Skeletal muscle tissue (tissue), 3 donors: ENCODE measurements at regions not wholly inside any gene's neighbourhood (a gene's known extent, or its start where the extent isn't known, plus 50 kb on each side); places are given as distances from the start of the nearest gene placed in this dataset.

ENCODE experiments used
- H3K27ac ChIP-seq: one replicate; pipeline ENCODE4 v1.7.0; 2013; ENCODE audit warnings: mild to moderate bottlenecking, low read depth, low read length, inconsistent platforms
- H3K27me3 ChIP-seq, 3 donors: one replicate each; pipeline ENCODE4 v1.7.0; 2013; ENCODE audit warnings: low read length in 3 of 3; ENCODE audit not compliant: control insufficient read depth in 3 of 3, insufficient read depth in 3 of 3
- H3K36me3 ChIP-seq, 3 donors: one replicate each; pipeline ENCODE4 v1.7.0; 2013; ENCODE audit warnings: low read length in 3 of 3; ENCODE audit not compliant: control insufficient read depth in 3 of 3, insufficient read depth in 3 of 3
- H3K4me1 ChIP-seq, 3 donors: one replicate each; pipeline ENCODE4 v1.7.0; 2013; ENCODE audit warnings: low read length in 3 of 3, mild to moderate bottlenecking in 3 of 3; ENCODE audit not compliant: control insufficient read depth in 3 of 3, insufficient read depth in 3 of 3
- H3K4me3 ChIP-seq, 3 donors: one replicate each; pipeline ENCODE4 v1.7.0; 2013; ENCODE audit warnings: low read length in 3 of 3
- H3K9ac ChIP-seq, 3 donors: one replicate each; pipeline ENCODE4 v1.7.0; 2013; ENCODE audit warnings: low read length in 3 of 3, mild to moderate bottlenecking in 3 of 3, moderate library complexity in 2 of 3, low read depth in 1 of 3
- H3K9me3 ChIP-seq, 3 donors: one replicate each; pipeline ENCODE4 v1.7.0; 2013; ENCODE audit warnings: low read length in 3 of 3; ENCODE audit not compliant: control insufficient read depth in 3 of 3
- donor health status: Osteomylitis.

DNA sequence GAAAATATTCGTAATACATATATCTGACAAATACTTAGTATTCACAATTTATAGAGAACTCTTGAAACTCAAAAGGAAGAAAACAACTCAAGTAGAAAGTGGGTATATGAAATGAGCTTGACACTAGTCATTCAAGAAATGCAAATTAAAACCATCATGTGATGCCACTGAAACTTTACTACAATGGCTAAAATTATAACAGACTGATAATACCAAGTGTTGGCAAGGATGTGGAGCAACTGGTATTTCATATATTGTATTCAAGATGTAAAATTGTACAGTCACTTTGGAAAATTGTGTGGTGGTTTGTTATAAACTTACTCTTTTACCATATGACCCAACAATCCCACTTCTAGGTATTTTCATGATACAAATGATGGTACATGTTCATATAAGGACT, 68.7 kb upstream of the AGTR1 start:
- Histone ChIP-seq H3K27ac (no peak overlapping the region), H3K9ac (no peak overlapping the region)

GRCh38 chr3:148631124-148631903, 66.4 kb upstream of the AGTR1 start:
- Histone ChIP-seq H3K9me3 (peaks cover 0 to 3% (median 0%) of the 10 kb centered on the region in 3 donors), H3K36me3 (no peaks in the 10 kb centered on the region), H3K4me1 (no peaks in the 10 kb centered on the region), H3K27me3 (no peaks in the 10 kb centered on the region), H3K4me3 (no peak overlapping the region), H3K27ac (no peak overlapping the region), H3K9ac (no peak overlapping the region)

More for the DNA sequence above, 68.7 kb upstream of the AGTR1 start:
- H3K4me1 ChIP-seq = no peaks in the 10 kb centered on the region
- no peaks in the 10 kb centered on the region for H3K27me3 ChIP-seq
- H3K36me3 ChIP-seq = no peaks in the 10 kb centered on the region
- H3K9me3 ChIP-seq = peaks cover 0 to 3% (median 0%) of the 10 kb centered on the region in 3 donors
- no peak overlapping the region for H3K4me3 ChIP-seq

GRCh38 chr3:148641722-148642121, 56.0 kb upstream of the AGTR1 start:
- no peak overlapping the region for H3K4me3 ChIP-seq
- no peak overlapping the region for H3K9ac ChIP-seq
- peaks cover 2 to 18% (median 4%) of the 10 kb centered on the region in 3 donors for H3K4me1 ChIP-seq
- H3K27me3 ChIP-seq = no peaks in the 10 kb centered on the region
- no peaks in the 10 kb centered on the region for H3K9me3 ChIP-seq
- H3K36me3 ChIP-seq = no peaks in the 10 kb centered on the region
- no peak overlapping the region for H3K27ac ChIP-seq

DNA sequence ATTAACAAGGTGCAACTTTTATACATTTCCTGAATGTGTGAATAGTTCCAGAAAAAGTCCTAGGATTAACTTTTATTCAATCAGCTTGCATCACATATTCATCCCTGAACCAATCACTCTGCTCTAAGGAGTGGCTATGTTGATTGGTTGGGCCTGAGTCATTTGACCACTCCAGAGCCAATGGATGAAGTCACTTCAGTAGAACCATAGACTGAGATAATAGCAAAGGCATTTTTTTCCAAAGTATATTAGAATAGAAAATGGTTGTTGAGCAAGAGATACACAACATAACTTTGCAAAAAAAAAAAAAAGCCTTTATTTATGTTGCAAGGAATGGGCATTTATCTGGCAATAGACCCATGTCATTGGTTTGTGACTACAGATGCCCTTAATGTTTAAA, 55.5 kb upstream of the AGTR1 start:
- H3K9ac ChIP-seq = no peak overlapping the region
- H3K27me3 ChIP-seq = no peaks in the 10 kb centered on the region
- no peak overlapping the region for H3K4me3 ChIP-seq
- no peaks in the 10 kb centered on the region for H3K9me3 ChIP-seq
- H3K36me3 ChIP-seq = no peaks in the 10 kb centered on the region
- peaks cover 2 to 18% (median 4%) of the 10 kb centered on the region in 3 donors for H3K4me1 ChIP-seq
- no peak overlapping the region for H3K27ac ChIP-seq

DNA sequence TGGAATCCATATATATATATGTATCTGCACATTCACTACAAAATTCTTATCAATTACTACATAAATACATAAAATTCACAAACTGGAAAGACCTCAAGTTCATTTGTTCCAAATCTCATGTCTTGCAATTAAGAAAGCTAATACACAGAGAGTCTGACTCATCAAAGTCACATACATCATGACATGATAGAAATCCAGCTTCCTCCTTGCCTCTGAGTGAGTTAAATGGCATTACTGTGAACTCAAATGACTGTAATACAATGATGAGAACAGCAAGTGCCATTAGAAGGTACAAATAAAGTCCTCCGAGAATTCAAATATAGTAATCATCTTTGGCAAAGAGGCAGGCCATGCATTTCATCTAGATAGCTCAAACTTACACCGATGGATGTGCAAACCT, 55.1 kb upstream of the AGTR1 start:
- Histone ChIP-seq H3K27me3 (no peaks in the 10 kb centered on the region), H3K27ac (no peak overlapping the region), H3K4me1 (peaks cover 2 to 18% (median 4%) of the 10 kb centered on the region in 3 donors), H3K4me3 (peak overlapping the region in 1 of 3 donors; percentile 39), H3K36me3 (no peaks in the 10 kb centered on the region), H3K9me3 (no peaks in the 10 kb centered on the region), H3K9ac (no peak overlapping the region)

- H3K27ac ChIP-seq = no peak overlapping the region
- no peaks in the 10 kb centered on the region for H3K36me3 ChIP-seq
- H3K27me3 ChIP-seq = no peaks in the 10 kb centered on the region
- H3K4me1 ChIP-seq = peaks cover 2 to 18% (median 4%) of the 10 kb centered on the region in 3 donors
- no peaks in the 10 kb centered on the region for H3K9me3 ChIP-seq
- no peak overlapping the region for H3K4me3 ChIP-seq
- no peak overlapping the region for H3K9ac ChIP-seq
These were observed 54.3 kb upstream of the AGTR1 start for GRCh38 chr3:148643389-148643840.

- Histone ChIP-seq H3K36me3 (no peaks in the 10 kb centered on the region), H3K27ac (no peak overlapping the region), H3K4me3 (no peak overlapping the region), H3K27me3 (no peaks in the 10 kb centered on the region), H3K9me3 (no peaks in the 10 kb centered on the region), H3K9ac (no peak overlapping the region), H3K4me1 (peaks cover 2 to 18% (median 4%) of the 10 kb centered on the region in 3 donors)
These were observed 51.5 kb upstream of the AGTR1 start for GRCh38 chr3:148646126-148646665.
